Chondrocyte (in vitro differentiated cells): ENCODE measurements at regions not wholly inside any gene's neighbourhood (a gene's known extent, or its start where the extent isn't known, plus 50 kb on each side); places are given as distances from the start of the nearest gene placed in this dataset.

ENCODE experiments used
- DNase-seq: peaks from one replicate; pipeline ENCODE4 v3.0.0; 2021; ENCODE audit warnings: mixed read lengths, low spot score
- H3K27ac Mint-ChIP-seq: one replicate; pipeline ENCODE4 v1.8.0; 2021; ENCODE audit warnings: mild to moderate bottlenecking, moderate library complexity, mixed read lengths; ENCODE audit not compliant: unreplicated experiment
- H3K27me3 Mint-ChIP-seq: 2 replicates; pipeline ENCODE4 v1.8.0; 2021; ENCODE audit warnings: low read depth, mixed read lengths
- H3K36me3 Mint-ChIP-seq: 2 replicates; pipeline ENCODE4 v1.8.0; 2021; ENCODE audit warnings: low read depth, mixed read lengths
- H3K4me1 Mint-ChIP-seq: 2 replicates; pipeline ENCODE4 v1.8.0; 2021; ENCODE audit warnings: low read depth, mild to moderate bottlenecking, mixed read lengths
- H3K4me3 Mint-ChIP-seq: one replicate; pipeline ENCODE4 v1.8.0; 2021; ENCODE audit warnings: mild to moderate bottlenecking, moderate library complexity, mixed read lengths; ENCODE audit not compliant: unreplicated experiment
- H3K9me3 Mint-ChIP-seq: 2 replicates; pipeline ENCODE4 v1.8.0; 2021; ENCODE audit warnings: low read depth, mixed read lengths
- CTCF ChIP-seq: fragments of 200-600 bp; sonication (generic); IDR thresholded peaks from 2 replicates; pipeline ENCODE4 v1.5.0; 2021; ENCODE audit warnings: antibody characterized with exemption, mild to moderate bottlenecking, moderate library complexity

GRCh38 chr2:150261691-150262090 is 225.8 kb downstream of the RND3 start:
- Mint-ChIP-seq H3K4me3 (no peak overlapping the region), H3K27me3 (no peaks in the 10 kb centered on the region), H3K9me3 (peaks cover 9% of the 10 kb centered on the region), H3K27ac (no peak overlapping the region), H3K4me1 (peaks cover 15% of the 10 kb centered on the region), H3K36me3 (no peaks in the 10 kb centered on the region)
- no peak for DNase-seq
- TF ChIP-seq CTCF = no peak

GRCh38 chr2:150260636-150261035 is 226.8 kb downstream of the RND3 start:
- no peaks in the 10 kb centered on the region for H3K36me3 Mint-ChIP-seq
- TF ChIP-seq CTCF = no peak
- peaks cover 25% of the 10 kb centered on the region for H3K4me1 Mint-ChIP-seq
- H3K9me3 Mint-ChIP-seq = peaks cover 9% of the 10 kb centered on the region
- no peaks in the 10 kb centered on the region for H3K27me3 Mint-ChIP-seq
- no peak for DNase-seq
- H3K27ac Mint-ChIP-seq = no peak overlapping the region
- no peak overlapping the region for H3K4me3 Mint-ChIP-seq

- H3K4me3 Mint-ChIP-seq = no peak overlapping the region
- H3K9me3 Mint-ChIP-seq = peaks cover 9% of the 10 kb centered on the region
- TF ChIP-seq CTCF = no peak
- no peaks in the 10 kb centered on the region for H3K27me3 Mint-ChIP-seq
- H3K27ac Mint-ChIP-seq = no peak overlapping the region
- H3K4me1 Mint-ChIP-seq = peaks cover 34% of the 10 kb centered on the region
- no peaks in the 10 kb centered on the region for H3K36me3 Mint-ChIP-seq
- DNase-seq = no peak
Observed at GRCh38 chr2:150259746-150260145, 227.7 kb downstream of the RND3 start.

GRCh38 chr2:150258781-150259307 is 228.6 kb downstream of the RND3 start:
- H3K4me1 Mint-ChIP-seq = peaks cover 34% of the 10 kb centered on the region
- peaks cover 9% of the 10 kb centered on the region for H3K9me3 Mint-ChIP-seq
- no peak for DNase-seq
- H3K27ac Mint-ChIP-seq = no peak overlapping the region
- H3K36me3 Mint-ChIP-seq = no peaks in the 10 kb centered on the region
- no peak overlapping the region for H3K4me3 Mint-ChIP-seq
- TF ChIP-seq CTCF = no peak
- H3K27me3 Mint-ChIP-seq = no peaks in the 10 kb centered on the region

GRCh38 chr2:150256736-150257135 is 230.7 kb downstream of the RND3 start:
- Mint-ChIP-seq H3K4me3 (no peak overlapping the region), H3K27me3 (no peaks in the 10 kb centered on the region), H3K9me3 (peaks cover 4% of the 10 kb centered on the region), H3K27ac (no peak overlapping the region), H3K4me1 (peaks cover 47% of the 10 kb centered on the region), H3K36me3 (no peaks in the 10 kb centered on the region)
- no peak for TF ChIP-seq CTCF
- no peak for DNase-seq
